ENCODE measurements at regions not wholly inside any gene's neighbourhood (a gene's known extent, or its start where the extent isn't known, plus 50 kb on each side); places are given as distances from the start of the nearest gene placed in this dataset.

- H3K36me3 Mint-ChIP-seq = no peaks in the 10 kb centered on the region
- no peak overlapping the region for H3K4me3 Mint-ChIP-seq
- H3K27ac Mint-ChIP-seq = no peak overlapping the region
- DNase-seq (no peak), ATAC-seq (ENCODE audit: low read depth in 2 of 2) (no peak)
- no peaks in the 10 kb centered on the region for H3K4me1 Mint-ChIP-seq
- H3K27me3 Mint-ChIP-seq = no peaks in the 10 kb centered on the region
- H3K9me3 Mint-ChIP-seq = peaks cover 0 to 5% (median 4%) of the 10 kb centered on the region in 7 donors
Measured at GRCh38 chr12:16415155-16415554, 67.7 kb downstream of the MGST1 start.

- H3K9me3 Mint-ChIP-seq = peaks cover 0 to 5% (median 4%) of the 10 kb centered on the region in 7 donors
- ATAC-seq (ENCODE audit: low read depth in 2 of 2) = no peak
- no peaks in the 10 kb centered on the region for H3K27me3 Mint-ChIP-seq
- H3K27ac Mint-ChIP-seq = peak overlapping the region in 1 of 6 donors; percentile 15
- no peaks in the 10 kb centered on the region for H3K4me1 Mint-ChIP-seq
- no peaks in the 10 kb centered on the region for H3K36me3 Mint-ChIP-seq
- no peak for DNase-seq
- no peak overlapping the region for H3K4me3 Mint-ChIP-seq
Measured at GRCh38 chr12:16417058-16417457, 69.6 kb downstream of the MGST1 start.

- H3K4me1 Mint-ChIP-seq = no peaks in the 10 kb centered on the region
- H3K4me3 Mint-ChIP-seq = no peak overlapping the region
- peaks cover 0 to 14% (median 5%) of the 10 kb centered on the region in 7 donors for H3K9me3 Mint-ChIP-seq
- DNase-seq (no peak), ATAC-seq (ENCODE audit: low read depth in 2 of 2) (no peak)
- no peaks in the 10 kb centered on the region for H3K27me3 Mint-ChIP-seq
- H3K36me3 Mint-ChIP-seq = no peaks in the 10 kb centered on the region
- no peak overlapping the region for H3K27ac Mint-ChIP-seq
Measured at GRCh38 chr12:16421806-16422205, 74.4 kb downstream of the MGST1 start.

- Mint-ChIP-seq H3K27me3 (no peaks in the 10 kb centered on the region), H3K4me3 (no peak overlapping the region), H3K9me3 (peaks cover 0 to 15% (median 5%) of the 10 kb centered on the region in 7 donors), H3K36me3 (no peaks in the 10 kb centered on the region), H3K27ac (no peak overlapping the region), H3K4me1 (no peaks in the 10 kb centered on the region)
- DNase-seq = no peak
- no peak for ATAC-seq (ENCODE audit: low read depth in 2 of 2)
Measured at GRCh38 chr12:16424531-16424930, 77.1 kb downstream of the MGST1 start.

GRCh38 chr12:16435875-16436554, 88.6 kb downstream of the MGST1 start:
- H3K4me3 Mint-ChIP-seq = no peak overlapping the region
- no peak for ATAC-seq (ENCODE audit: low read depth in 2 of 2)
- no peak overlapping the region for H3K27ac Mint-ChIP-seq
- H3K9me3 Mint-ChIP-seq = peaks cover 0 to 17% (median 1%) of the 10 kb centered on the region in 7 donors
- DNase-seq = no peak
- H3K4me1 Mint-ChIP-seq = no peaks in the 10 kb centered on the region
- H3K36me3 Mint-ChIP-seq = no peaks in the 10 kb centered on the region
- H3K27me3 Mint-ChIP-seq = no peaks in the 10 kb centered on the region

GRCh38 chr12:16437281-16437816, 89.9 kb downstream of the MGST1 start:
- Mint-ChIP-seq H3K9me3 (peaks cover 0 to 24% (median 5%) of the 10 kb centered on the region in 7 donors), H3K27me3 (no peaks in the 10 kb centered on the region), H3K27ac (no peak overlapping the region), H3K4me3 (no peak overlapping the region), H3K36me3 (no peaks in the 10 kb centered on the region), H3K4me1 (no peaks in the 10 kb centered on the region)
- ATAC-seq (ENCODE audit: low read depth in 2 of 2) (no peak), DNase-seq (no peak)

GRCh38 chr12:16437926-16438325, 90.5 kb downstream of the MGST1 start:
- no peak overlapping the region for H3K27ac Mint-ChIP-seq
- H3K9me3 Mint-ChIP-seq = peaks cover 0 to 21% (median 5%) of the 10 kb centered on the region in 7 donors
- no peaks in the 10 kb centered on the region for H3K4me1 Mint-ChIP-seq
- H3K27me3 Mint-ChIP-seq = no peaks in the 10 kb centered on the region
- no peaks in the 10 kb centered on the region for H3K36me3 Mint-ChIP-seq
- ATAC-seq (ENCODE audit: low read depth in 2 of 2) = no peak
- H3K4me3 Mint-ChIP-seq = no peak overlapping the region
- no peak for DNase-seq

- Mint-ChIP-seq H3K36me3 (no peaks in the 10 kb centered on the region), H3K27ac (no peak overlapping the region), H3K4me1 (no peaks in the 10 kb centered on the region), H3K9me3 (peaks cover 0 to 14% (median 8%) of the 10 kb centered on the region in 7 donors), H3K4me3 (no peak overlapping the region), H3K27me3 (no peaks in the 10 kb centered on the region)
- ATAC-seq (ENCODE audit: low read depth in 2 of 2) = no peak
- DNase-seq = no peak
Measured at GRCh38 chr12:16449459-16449858, 102.0 kb downstream of the MGST1 start.

- Mint-ChIP-seq H3K27ac (no peak overlapping the region), H3K4me1 (no peaks in the 10 kb centered on the region), H3K36me3 (no peaks in the 10 kb centered on the region), H3K4me3 (no peak overlapping the region), H3K27me3 (no peaks in the 10 kb centered on the region), H3K9me3 (peaks cover 0 to 8% (median 5%) of the 10 kb centered on the region in 7 donors)
- DNase-seq (no peak), ATAC-seq (ENCODE audit: low read depth in 2 of 2) (no peak)
Measured at GRCh38 chr12:16453319-16453718, 105.9 kb downstream of the MGST1 start.

- no peak overlapping the region for H3K4me3 Mint-ChIP-seq
- H3K27ac Mint-ChIP-seq = no peak overlapping the region
- H3K9me3 Mint-ChIP-seq = peaks cover 0 to 7% (median 0%) of the 10 kb centered on the region in 7 donors
- DNase-seq = no peak
- no peaks in the 10 kb centered on the region for H3K36me3 Mint-ChIP-seq
- no peak for ATAC-seq (ENCODE audit: low read depth in 2 of 2)
- H3K4me1 Mint-ChIP-seq = no peaks in the 10 kb centered on the region
- no peaks in the 10 kb centered on the region for H3K27me3 Mint-ChIP-seq
Measured at GRCh38 chr12:16454481-16454880, 107.0 kb downstream of the MGST1 start.

GRCh38 chr12:16458521-16459078, 111.2 kb downstream of the MGST1 start:
- no peaks in the 10 kb centered on the region for H3K36me3 Mint-ChIP-seq
- ATAC-seq (ENCODE audit: low read depth in 2 of 2) (no peak), DNase-seq (no peak)
- H3K27me3 Mint-ChIP-seq = no peaks in the 10 kb centered on the region
- H3K4me1 Mint-ChIP-seq = no peaks in the 10 kb centered on the region
- H3K27ac Mint-ChIP-seq = no peak overlapping the region
- H3K4me3 Mint-ChIP-seq = no peak overlapping the region
- peaks cover 0 to 4% (median 0%) of the 10 kb centered on the region in 7 donors for H3K9me3 Mint-ChIP-seq

GRCh38 chr12:16467272-16467671, 119.8 kb downstream of the MGST1 start:
- H3K4me3 Mint-ChIP-seq = no peak overlapping the region
- ATAC-seq (ENCODE audit: low read depth in 2 of 2) (no peak), DNase-seq (no peak)
- H3K36me3 Mint-ChIP-seq = no peaks in the 10 kb centered on the region
- peaks cover 0 to 5% (median 0%) of the 10 kb centered on the region in 7 donors for H3K9me3 Mint-ChIP-seq
- no peaks in the 10 kb centered on the region for H3K27me3 Mint-ChIP-seq
- no peak overlapping the region for H3K27ac Mint-ChIP-seq
- no peaks in the 10 kb centered on the region for H3K4me1 Mint-ChIP-seq

GRCh38 chr12:16472631-16473030, 125.2 kb downstream of the MGST1 start:
- ATAC-seq (ENCODE audit: low read depth in 2 of 2) (no peak), DNase-seq (no peak)
- no peaks in the 10 kb centered on the region for H3K27me3 Mint-ChIP-seq
- H3K36me3 Mint-ChIP-seq = no peaks in the 10 kb centered on the region
- no peaks in the 10 kb centered on the region for H3K4me1 Mint-ChIP-seq
- no peak overlapping the region for H3K27ac Mint-ChIP-seq
- H3K9me3 Mint-ChIP-seq = peaks cover 0 to 3% (median 0%) of the 10 kb centered on the region in 7 donors
- no peak overlapping the region for H3K4me3 Mint-ChIP-seq

- peak overlapping the region in 1 of 8 donors; percentile 2 for H3K4me3 Mint-ChIP-seq
- H3K27me3 Mint-ChIP-seq = no peaks in the 10 kb centered on the region
- no peaks in the 10 kb centered on the region for H3K36me3 Mint-ChIP-seq
- ATAC-seq (ENCODE audit: low read depth in 2 of 2) = no peak
- no peak for DNase-seq
- no peaks in the 10 kb centered on the region for H3K4me1 Mint-ChIP-seq
- H3K27ac Mint-ChIP-seq = no peak overlapping the region
- H3K9me3 Mint-ChIP-seq = peaks cover 0 to 3% (median 0%) of the 10 kb centered on the region in 7 donors
Measured at GRCh38 chr12:16473610-16474326, 126.3 kb downstream of the MGST1 start.

Measured in naive B cell (primary cell).